ENCODE measurements at regions not wholly inside any gene's neighbourhood (a gene's known extent, or its start where the extent isn't known, plus 50 kb on each side); places are given as distances from the start of the nearest gene placed in this dataset.

GRCh38 chr20:58109126-58109880, 119.2 kb downstream of the ANKRD60 start:
- DNase-seq = peak; percentile 86

GRCh38 chr20:58107533-58107932, 120.9 kb downstream of the ANKRD60 start:
- DNase-seq = no peak

DNA sequence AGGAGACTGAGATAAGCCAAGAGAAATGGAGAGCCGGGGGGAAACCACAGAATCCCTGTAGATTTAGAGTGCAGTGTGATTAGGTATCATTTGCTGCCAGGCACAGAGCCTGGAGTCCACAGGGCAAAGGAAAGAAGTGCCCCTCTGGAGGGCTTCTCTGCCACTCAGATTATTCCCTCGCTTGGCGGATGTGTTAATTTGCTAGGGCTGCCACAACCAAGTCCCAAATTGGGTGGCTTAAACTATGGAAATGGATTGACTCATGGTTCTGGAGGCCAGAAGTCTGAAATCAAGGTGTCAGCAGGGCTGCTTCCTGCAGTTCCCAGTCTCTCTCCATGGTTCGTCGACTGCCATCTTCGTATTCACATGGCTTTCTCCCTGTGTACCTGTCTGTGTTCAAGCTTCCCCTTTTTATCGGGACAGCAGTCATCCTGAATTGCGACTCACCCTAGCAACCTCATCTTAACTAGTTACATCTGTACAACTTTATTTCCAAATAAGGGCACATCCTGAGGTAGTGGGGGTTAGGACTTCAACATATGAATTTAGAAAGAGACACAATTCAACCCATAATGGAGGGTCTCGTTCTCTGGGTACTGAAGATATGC, 122.2 kb downstream of the ANKRD60 start:
- DNase-seq = no peak

GRCh38 chr20:58103961-58104360, 124.5 kb downstream of the ANKRD60 start:
- DNase-seq = no peak

DNA sequence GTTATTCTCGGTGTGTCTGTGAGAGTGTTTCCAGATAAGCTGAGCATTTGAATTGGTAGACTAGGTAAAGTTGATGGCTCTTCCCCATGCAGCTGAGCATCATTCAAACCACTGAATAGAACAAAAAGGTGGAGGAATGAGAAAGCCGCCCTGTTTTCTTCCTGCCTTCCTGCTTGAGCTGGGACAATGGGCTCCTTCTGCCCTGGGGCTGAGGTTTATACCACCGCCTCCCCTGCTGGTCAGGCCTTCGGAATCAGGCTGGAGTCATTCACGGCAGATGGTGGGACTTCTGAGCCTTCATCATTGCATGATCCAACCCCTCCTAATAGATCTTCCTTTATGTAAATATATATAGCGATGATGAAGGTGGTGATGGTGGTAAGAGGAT, 124.9 kb downstream of the ANKRD60 start:
- no peak for DNase-seq

GRCh38 chr20:58102744-58103516, 125.5 kb downstream of the ANKRD60 start:
- peak; percentile 30 for DNase-seq

GRCh38 chr20:58102261-58102660, 126.2 kb downstream of the ANKRD60 start:
- no peak for DNase-seq

- no peak for DNase-seq
Measured at GRCh38 chr20:58100731-58101356, 127.6 kb downstream of the ANKRD60 start.

- DNase-seq = no peak
Measured at GRCh38 chr20:58099956-58100730, 128.3 kb downstream of the ANKRD60 start.

DNA sequence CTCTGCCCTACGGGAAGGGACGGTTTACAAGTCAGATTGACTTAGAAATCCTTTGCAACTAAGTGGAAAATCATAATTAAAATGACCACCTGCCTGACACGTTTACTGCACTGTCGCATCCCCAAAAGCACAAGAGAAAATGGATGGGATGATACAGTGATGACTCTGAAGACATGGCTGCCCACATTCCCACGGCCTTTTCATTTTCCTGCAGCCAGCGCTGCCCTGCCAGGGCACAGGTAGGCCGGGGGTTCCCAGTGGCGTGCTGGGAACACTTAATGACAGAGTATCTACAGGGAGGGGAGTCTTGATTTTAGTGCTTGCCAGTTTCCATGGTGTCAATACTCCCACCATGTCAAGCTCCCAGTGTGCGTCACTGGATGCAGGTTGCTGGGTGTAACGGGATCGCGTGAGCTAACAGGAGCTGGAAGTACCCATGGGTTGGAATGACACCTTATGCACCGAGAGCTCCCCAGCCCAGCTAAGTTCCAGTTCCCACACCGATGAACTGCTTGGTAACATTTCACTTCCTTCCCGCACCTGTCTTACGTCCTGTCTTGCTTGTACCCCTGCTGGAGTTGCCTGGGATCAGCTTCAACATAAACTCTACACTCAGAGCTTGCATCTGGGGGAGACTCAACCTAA, 129.0 kb downstream of the ANKRD60 start:
- DNase-seq = no peak

- no peak for DNase-seq
Measured at GRCh38 chr20:58098571-58098970, 129.9 kb downstream of the ANKRD60 start.

DNA sequence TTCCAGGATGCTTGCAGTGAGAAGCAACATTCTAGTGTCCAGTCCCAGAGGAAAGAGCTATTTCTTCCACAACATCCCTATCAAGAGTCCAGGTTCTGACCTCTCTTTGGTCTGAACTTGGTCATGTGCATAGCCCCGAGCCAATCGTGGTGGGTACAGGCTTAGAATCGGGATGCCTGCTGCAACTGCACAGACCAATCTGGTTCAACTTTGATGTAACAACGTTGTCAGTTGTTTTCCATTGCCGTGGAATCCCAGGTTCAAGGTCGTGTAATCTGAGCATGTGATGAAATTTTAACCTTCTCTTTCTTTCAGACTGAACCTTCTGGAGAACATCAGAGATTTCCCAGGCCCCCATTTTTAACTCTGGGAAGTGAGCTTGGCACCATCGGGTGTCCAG, 130.5 kb downstream of the ANKRD60 start:
- DNase-seq = no peak

- no peak for DNase-seq
Measured at GRCh38 chr20:58097429-58097828, 131.0 kb downstream of the ANKRD60 start.

- DNase-seq = no peak
Measured at GRCh38 chr20:58096880-58097423, 131.5 kb downstream of the ANKRD60 start.

- DNase-seq = no peak
Measured at GRCh38 chr20:58094698-58095097, 133.8 kb downstream of the ANKRD60 start.

DNA sequence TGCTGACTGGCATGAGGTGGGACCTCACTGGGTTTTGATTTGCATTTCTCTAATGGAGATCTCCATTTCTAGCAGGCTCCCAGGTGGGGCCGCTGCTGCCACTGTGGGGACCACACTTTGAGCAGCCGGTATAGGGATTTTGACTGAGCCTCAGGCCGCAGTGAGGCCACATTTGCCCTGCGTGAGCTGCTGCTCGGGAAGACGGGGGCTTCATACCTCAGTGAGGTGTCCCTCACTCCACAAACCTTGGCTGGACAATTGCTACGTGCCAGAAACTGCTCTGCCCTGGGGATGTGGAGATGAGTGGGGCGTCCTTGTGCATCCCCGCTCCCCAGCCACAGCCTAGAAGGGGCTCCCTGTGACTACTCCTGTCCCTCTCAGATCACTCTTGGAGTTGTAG, 134.3 kb downstream of the ANKRD60 start:
- no peak for DNase-seq

- no peak for DNase-seq
Measured at GRCh38 chr20:58092871-58093270, 135.6 kb downstream of the ANKRD60 start.

GRCh38 chr20:58092353-58092752, 136.1 kb downstream of the ANKRD60 start:
- no peak for DNase-seq

DNA sequence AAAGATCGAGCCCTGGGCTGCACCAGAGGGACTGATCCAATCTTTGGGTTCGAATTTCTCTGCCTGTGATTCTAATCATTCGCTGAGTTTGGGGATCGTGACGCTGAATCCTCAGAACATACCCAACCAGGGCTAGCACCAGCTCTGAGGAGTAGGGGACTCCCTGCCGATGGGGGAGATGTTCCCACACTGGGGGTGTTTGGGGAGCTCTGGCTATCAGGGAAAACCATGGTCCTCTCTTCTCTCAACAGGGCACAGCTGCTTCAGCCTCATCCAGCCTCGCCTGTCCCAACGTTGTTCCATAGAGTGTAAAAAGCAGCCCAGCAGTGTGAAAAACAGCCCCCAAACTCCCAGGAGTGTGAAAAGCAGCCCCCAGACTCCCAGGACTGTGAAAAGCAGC, 136.6 kb downstream of the ANKRD60 start:
- DNase-seq = no peak

- DNase-seq = no peak
Measured at GRCh38 chr20:58090161-58090560, 138.3 kb downstream of the ANKRD60 start.

GRCh38 chr20:58088625-58089024, 139.8 kb downstream of the ANKRD60 start:
- DNase-seq = no peak

- DNase-seq = no peak
Measured at GRCh38 chr20:58088105-58088504, 140.3 kb downstream of the ANKRD60 start.

Data from fibroblast of skin of right quadriceps (primary cell).